NOMO-1 treated with DMSO at 0.1 percent for 48 hours (cell line): ENCODE measurements at regions not wholly inside any gene's neighbourhood (a gene's known extent, or its start where the extent isn't known, plus 50 kb on each side); places are given as distances from the start of the nearest gene placed in this dataset.
"Not testable (repeated sequence)": the region's sequence is repeated elsewhere in the genome, so short reads cannot be mapped to it uniquely, and the experiment has no call there.

Source experiments
- DNase-seq: peaks from one replicate; lab custom pipeline; 2025; ENCODE audit not compliant: unreplicated experiment; lab: John Stamatoyannopoulos, UW

DNA sequence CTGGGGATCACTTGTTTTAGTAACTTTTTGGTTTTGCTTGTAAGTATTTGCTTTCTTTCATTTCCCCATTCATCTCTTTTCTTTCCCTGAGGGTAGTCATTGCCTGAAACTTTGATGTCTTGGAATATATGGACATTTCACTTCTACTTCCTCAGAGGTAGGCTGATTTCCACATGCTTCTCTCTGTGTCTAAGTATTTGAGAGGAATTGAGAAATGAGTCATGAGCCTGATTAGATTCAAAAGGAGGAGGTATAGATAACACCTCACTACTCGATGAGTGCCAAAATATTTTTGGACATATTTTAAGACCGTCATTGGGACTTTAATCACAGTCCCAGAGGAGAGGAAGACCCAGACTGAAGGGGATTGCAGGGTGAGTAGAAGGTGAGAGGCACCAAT lies 480.1 kb upstream of the SGO1 start:
- DNase-seq: no peak

- DNase-seq: no peak
Observed at GRCh38 chr3:20658491-20658890, 472.5 kb upstream of the SGO1 start.

DNA sequence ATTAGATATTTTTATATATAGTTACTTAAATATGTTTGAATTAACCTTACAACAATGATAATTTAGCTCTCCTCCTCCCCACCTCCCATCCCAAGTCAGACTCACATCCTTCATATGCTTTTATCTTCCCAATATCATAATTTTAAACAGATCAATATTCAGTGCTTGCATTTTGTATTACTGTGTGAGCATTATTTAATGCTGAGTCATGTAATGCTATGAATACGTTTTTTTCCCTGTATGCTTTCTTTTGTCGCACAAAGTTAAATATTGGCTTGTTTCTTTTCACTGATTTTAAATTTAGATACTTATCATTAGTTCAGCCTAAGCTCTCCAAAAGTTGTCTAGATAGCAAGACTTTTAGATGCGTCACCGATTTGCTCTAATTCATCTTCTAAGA lies 471.6 kb upstream of the SGO1 start:
- no peak for DNase-seq

GRCh38 chr3:20652231-20652986 lies 466.4 kb upstream of the SGO1 start:
- no peak for DNase-seq

DNA sequence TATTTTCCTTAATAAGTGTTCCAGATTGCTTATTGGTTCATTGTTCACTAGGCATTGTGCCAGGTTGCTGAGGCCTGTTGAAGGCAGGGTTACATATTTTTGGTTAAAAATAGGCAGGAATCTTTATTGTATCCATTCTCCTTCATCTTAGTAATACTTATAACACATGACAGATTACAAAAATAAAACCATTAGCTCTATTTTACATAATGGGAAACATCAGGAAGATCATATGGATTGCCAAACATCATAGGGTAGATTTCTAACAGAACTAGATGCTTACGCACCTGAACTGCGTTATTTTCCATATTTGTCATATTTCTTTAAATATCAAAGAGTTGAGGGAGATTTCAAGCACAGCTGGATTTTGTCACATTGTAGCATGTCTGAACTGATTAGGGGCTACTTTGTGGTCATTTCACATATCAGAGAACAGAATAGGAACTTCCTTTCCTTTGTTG lies 462.9 kb upstream of the SGO1 start:
- no peak for DNase-seq

GRCh38 chr3:20648294-20648693 lies 462.3 kb upstream of the SGO1 start:
- DNase-seq: peak; percentile 7

- DNase-seq: no peak
Observed at GRCh38 chr3:20646425-20646824, 460.4 kb upstream of the SGO1 start.

DNA sequence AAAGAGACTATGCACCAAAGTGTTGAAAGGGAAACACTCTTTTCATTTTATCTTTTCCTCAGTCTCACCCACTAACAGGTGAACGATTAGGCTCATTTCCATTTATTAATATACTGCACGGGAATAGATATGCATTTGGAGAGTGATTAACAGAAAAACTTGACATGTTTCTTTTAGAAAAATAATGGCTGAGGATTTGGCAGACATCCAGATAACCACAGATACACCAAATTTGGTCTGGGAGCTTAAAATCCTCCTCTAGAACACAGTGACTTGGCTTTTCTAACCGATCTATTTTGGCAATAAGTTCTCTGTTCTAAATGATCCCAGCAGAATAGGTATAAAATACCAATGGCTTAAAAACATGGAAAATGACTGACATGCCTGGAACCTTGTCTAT lies 459.3 kb upstream of the SGO1 start:
- DNase-seq: no peak

DNA sequence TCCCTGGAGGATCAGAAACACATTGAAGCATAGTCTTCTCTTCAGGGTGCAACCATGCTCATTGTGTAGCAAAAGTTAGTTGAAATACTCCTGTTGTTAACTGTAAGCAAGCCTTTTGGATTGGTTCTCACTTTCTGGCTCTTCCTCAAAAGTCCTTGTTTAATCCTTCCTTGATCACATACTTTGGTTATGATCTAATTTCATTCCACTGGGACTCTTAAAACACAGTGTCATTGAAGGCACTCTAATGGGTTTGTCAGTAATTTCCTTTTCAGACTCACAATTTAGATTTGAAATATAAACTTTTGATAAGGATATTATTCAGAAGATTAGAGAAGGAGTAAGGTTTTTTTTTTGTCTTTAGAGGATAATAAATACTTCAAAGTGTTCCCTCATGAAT lies 451.7 kb upstream of the SGO1 start:
- no peak for DNase-seq

DNA sequence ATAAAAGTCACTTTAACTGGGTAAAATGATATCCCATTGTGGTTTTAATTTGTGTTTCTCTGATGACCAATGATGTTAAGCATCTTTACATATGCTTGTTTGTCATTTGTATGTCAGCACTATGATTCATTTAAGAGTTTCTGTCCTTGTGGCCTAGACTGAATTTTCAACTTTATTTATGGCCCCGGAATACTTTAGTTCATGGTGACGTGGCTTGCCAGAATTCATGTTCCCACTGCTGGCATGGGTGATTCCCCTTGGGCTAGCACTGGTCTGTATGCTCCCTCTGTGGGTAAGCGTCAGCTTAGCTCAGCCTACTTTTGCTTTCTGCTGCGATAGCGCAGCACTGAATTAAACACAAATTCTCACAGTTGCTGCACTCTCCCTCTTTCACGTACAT lies 436.3 kb upstream of the SGO1 start:
- DNase-seq: no peak

DNA sequence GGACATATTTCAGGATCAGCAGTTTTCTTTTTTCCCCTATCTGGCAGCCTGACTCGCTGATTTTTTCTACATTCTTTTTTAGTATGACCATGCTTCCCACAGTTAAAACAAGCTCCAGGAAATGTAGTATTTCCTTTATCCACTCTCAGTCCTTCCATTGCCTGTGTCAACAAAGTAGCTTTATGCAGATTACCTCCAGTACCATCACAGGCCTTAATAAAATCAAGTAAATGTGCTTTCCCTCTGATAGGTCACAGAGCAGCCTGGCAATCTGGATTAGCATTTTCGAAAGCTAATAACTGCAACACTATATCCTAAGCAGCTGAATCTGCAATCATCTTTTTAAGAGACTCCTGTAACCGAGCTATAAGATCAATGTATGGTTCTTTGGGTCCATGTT lies 432.6 kb upstream of the SGO1 start:
- not testable (repeated sequence) for DNase-seq

DNA sequence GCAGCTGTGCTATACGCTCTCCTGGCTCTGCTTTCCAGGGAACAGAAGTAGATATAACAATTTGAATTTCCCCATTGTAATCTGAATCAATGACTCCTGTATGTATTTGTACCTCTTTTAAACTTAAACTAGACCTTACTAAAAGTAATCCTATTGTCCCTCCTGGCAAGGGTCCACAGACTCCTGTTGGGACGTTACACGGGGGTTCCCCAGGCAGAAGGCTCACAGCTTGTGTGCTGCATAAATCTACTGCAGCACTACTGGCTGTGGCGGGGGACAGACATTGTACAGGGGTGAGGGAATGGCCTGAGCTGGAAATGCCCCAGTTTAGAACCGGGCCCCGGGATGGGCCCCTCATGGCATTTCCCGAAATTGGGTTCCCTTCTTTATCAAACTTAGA lies 432.2 kb upstream of the SGO1 start:
- not testable (repeated sequence) for DNase-seq

DNA sequence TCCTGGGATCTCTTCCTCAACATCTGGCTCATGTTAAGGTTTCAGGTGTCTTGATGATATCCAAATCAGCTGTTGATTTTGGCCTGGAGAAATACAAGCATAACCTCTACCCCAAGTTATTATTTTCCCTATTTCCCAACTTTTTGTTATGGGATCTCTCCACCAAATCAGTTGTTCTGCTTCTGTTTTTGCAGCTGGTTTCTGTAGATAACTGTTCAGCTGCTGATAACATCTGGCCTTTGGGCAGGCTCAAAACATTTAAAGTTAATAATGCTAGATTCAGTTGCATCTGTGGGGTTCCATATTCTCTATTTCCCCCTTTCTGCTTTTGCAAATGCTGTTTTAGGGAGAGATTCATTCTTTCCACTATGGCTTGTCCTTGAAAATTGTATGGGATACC lies 430.0 kb upstream of the SGO1 start:
- not testable (repeated sequence) for DNase-seq

GRCh38 chr3:20608054-20608738 lies 422.2 kb upstream of the SGO1 start:
- no peak for DNase-seq

GRCh38 chr3:20604659-20605058 lies 418.7 kb upstream of the SGO1 start:
- DNase-seq: no peak

GRCh38 chr3:20589275-20589674 lies 403.3 kb upstream of the SGO1 start:
- DNase-seq: no peak

DNA sequence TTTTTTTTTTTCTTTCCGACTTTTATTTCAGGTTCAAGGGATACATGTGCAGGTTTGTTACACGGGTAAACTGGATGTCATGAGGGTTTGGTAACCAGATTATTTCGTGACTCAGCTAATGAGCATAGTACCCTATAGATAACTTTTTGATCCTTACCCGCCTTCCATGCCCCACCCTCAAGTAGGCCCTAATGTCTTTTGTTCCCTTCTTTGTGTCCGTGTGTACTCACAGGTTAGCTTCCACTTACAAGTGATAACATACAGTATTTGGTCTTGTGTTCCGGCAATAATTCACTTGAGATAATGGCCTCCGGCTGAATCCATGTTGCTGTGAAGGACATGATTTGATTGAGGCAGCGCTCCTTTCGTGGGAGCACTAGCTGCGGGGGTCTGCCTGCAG lies 402.8 kb upstream of the SGO1 start:
- no peak for DNase-seq

DNA sequence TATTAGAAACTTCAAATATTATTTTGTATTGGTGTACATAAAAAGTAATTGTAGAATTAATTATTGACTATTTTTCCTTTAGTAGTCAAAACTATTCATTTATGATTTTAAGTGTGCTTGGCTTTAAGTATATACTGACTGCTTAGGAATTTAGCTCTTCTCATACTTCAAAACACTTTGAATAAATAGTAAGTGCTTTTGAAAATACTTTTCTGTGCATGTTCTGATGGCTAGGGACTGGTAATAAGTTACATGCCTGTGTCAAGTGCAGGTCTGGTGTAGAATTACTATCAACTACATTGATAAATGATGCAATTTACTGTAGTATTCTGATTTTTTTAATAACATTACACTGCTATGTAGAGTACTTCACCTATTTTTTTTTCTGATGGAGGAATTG lies 397.6 kb upstream of the SGO1 start:
- no peak for DNase-seq

GRCh38 chr3:20576228-20576627 lies 390.2 kb upstream of the SGO1 start:
- DNase-seq: no peak

DNA sequence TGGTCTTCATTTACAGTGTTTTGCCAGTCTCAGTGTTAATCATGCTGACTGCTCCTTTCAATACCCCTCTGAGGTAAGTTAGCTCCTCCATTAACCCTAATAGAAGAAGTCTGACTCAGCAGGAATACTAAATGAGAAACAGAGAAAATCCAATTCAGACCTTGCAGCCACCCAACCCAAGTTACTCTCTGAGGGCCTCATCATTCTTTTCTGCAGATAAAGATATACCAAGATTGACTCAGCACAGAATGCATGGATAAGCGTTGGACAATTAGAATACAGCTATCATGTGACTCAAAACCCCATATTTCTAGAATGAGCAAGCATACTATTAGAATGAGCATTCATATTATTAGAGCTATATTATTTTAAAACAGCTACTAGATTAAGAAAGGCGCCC lies 389.1 kb upstream of the SGO1 start:
- no peak for DNase-seq

DNA sequence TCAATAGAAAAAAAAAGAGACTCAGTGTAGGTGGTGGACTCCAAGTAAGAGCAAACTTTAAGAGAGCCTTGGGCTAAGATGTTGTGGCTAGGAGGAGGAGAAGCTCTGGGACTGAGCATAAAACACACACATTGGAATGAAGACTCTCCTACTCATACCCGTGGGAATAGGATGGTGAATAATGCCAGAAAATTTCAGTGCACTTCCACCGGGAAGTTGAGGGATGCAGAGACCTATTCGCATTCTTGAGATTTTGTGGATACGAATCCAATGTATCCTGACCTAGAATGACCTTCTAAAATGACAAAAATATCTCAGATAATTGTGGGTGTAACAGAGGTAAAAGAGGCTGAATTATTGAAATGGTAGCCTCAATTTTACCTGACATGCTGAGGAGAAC lies 388.7 kb upstream of the SGO1 start:
- no peak for DNase-seq

DNA sequence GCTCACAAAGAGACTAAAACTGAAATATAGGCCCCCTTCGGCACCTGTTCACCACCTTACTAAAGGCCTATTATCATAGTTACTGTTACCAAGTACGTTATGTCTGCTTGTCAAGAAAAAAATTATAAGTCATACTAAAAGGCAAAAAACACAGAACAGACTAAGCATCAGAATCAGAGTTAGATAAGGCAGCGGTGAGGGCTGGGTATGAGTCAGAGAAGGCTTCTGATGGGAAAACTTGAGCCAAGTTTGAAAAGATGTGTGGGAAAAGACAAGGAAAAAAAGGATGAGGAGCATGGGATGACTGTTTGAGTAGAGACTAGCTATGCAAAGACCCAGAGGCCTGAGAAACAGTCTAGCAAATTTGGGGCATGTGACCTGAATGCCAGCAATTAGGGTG lies 387.2 kb upstream of the SGO1 start:
- DNase-seq: no peak

GRCh38 chr3:20572473-20572872 lies 386.5 kb upstream of the SGO1 start:
- DNase-seq: no peak
